GM21576 (cell line): ENCODE measurements at regions not wholly inside any gene's neighbourhood (a gene's known extent, or its start where the extent isn't known, plus 50 kb on each side); places are given as distances from the start of the nearest gene placed in this dataset.
"Not testable (repeated sequence)": the region's sequence is repeated elsewhere in the genome, so short reads cannot be mapped to it uniquely, and the experiment has no call there.

Experiments
- ATAC-seq: cut with Tn5 transposase; IDR thresholded peaks from one replicate; pipeline ENCODE4 v1.9.1; 2021; ENCODE audit warnings: mild to moderate bottlenecking, moderate library complexity; ENCODE audit not compliant: unreplicated experiment

DNA sequence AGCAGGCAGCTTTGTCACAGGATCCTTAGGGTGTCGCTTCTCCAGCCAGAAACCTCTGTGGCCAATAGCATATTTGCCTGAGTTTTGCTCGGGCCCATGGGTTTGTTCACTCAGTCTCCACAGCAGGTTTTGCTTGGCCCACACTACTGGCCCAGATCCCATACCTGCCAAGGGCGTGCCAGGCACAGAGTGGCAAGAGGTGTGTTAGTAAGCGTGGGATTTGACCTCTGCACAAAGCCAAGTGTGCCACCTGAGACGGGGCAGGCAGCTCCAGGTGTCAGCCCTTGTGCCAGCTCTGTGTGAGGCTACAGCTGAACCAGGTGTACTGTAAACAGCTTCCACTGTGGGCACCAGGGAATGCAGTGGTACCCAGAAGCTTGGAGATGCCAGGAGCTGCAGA, 2003.0 kb downstream of the C4orf33 start:
- no peak for ATAC-seq

DNA sequence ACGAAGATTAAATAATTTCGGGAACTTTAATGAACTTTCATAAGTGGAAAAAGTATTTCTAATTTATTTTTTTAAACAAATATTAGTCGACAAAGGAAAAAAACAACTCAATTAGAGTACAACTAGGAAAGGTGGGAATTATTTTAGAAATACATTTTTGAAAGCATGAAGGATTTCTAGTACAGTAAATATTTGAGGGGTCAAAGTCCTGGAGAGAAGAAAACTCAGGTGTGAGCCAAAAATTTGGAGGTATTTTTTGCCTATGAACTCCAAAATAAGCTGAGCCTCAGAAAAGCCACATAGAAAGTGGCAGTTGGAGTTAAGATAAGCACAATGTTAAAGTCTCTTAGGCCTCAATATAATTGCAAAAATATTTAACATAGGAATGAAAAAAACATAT, 2017.3 kb downstream of the C4orf33 start:
- ATAC-seq, result no peak

DNA sequence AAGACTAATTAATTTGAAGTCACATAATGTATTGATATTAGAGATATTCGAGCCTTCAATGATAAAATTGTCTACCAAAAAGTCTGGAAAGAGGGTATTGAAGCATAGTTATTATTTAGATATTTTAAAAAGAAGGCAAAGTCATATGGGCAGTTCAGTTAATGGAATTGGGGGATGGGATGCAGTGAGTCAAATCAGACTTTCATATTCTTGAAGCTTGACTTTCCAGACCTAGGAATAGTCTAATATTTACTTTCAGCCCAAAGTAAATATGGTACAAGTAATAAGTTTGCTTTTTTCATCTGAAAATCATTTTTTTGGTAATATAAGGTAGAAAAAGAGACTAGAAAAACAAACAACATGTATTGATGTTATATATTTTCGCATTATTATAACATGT, 2017.8 kb downstream of the C4orf33 start:
- no peak for ATAC-seq

DNA sequence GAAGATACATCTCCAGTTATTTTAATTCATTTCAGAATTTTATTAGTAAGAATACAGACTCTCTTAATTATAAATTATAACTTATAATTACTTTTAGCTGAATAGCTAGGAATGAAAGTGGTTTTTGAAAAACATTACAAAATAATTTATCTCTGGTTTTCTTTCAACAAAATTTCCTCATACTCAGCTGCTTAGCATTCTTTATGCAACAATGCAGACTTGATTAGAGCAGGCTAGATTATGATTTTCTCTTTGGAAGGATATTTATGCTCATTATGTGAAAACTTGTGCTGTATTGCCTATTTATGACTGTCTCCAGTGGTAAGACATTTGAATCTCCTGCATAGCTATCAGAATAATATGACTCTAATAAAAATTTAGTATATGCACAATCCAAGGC, 2023.7 kb downstream of the C4orf33 start:
- no peak for ATAC-seq

DNA sequence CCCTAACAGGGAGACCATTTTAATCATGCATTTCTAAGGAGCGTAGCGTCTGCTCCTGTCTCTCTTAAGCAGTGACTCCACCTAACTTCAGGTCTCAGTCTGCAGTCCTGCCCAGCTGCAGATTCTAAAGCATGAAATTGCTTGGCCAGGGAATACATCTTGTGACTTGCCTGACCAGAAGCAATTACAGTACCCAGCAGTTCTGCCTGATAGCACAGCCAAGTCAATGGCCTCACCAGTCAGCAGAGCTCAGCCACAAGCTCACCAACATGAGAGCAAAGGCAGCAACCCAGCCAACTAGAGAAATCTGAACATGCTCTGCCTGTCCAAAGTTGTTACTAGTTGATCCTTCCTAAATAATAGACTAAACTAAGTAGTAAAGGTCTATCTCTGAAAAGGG, 2011.9 kb upstream of the PCDH10 start:
- no peak for ATAC-seq

DNA sequence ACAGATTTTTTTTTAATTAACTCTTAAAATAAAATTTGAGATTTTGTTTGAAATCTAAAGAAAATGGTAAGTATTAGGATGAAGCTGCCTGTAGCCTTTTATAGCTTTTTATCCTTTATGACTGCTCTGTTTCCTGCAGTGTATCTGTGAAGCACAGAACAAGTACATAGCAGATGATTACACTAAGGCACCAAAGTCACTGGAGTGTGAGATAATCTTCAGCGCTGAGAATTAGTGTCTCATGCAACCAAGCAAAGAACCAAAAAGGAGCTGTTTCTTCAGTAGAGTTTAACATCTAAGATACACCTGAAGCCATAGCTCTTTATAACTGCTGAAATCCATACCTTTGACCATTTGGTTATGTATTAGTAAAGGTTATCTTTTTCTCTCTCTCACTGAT, 1989.8 kb upstream of the PCDH10 start:
- no peak for ATAC-seq

DNA sequence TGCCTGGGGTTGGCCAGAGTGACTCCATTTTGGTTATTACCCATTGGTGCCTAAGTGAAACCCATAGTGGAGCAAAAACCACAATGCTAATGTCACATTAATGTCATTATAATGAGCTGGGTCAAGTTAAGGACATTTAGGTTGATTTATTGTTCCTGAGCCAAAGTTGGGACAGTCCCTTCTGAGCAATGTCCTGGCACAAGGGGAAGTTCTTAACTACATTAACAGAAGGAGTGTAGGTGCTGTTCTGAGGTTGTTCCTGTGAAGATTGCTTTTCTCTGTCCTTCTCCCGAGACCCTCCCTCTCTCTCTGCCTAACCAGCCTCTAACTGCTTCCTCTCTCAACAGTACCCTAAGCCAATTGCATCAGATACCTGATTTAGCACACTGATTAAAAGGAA, 1956.8 kb upstream of the PCDH10 start:
- no peak for ATAC-seq

DNA sequence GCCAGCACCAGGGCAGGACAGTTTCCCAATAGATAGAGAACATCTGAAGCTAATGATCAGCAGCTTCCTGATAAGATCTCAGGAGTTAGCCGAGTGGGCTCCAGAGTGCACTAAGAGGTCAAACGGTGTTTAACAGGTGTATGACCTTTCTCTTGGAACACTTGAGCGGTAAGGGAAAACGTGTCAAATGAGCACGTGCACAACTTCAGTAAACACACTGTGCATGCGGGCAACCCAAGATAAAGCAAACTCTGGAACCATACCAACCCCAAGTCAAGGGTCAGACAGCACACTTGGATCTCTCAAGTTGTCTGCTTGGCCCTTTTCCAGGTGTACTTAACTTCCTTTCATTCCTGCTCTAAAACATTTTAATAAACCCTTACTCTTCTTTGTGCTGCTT, 1941.5 kb upstream of the PCDH10 start:
- ATAC-seq, result no peak

DNA sequence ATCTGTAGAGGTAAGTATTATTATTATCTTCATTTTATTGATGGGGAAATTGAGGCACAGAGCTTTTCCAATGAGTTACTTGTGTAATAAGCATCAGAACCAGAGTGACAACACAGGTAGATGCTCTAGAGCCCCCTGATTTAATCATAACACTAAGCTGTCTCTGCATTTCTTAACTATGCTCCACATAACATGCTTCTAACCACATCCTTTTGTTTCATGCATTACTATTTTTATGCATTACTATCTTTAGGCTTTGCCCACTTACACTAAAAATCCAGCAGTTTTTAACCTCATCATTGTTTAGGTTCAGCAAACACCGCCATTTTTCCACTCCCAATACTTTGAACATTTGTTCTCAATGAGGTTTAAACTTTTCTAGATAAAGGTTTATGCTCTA, 1900.8 kb upstream of the PCDH10 start:
- ATAC-seq, result no peak

DNA sequence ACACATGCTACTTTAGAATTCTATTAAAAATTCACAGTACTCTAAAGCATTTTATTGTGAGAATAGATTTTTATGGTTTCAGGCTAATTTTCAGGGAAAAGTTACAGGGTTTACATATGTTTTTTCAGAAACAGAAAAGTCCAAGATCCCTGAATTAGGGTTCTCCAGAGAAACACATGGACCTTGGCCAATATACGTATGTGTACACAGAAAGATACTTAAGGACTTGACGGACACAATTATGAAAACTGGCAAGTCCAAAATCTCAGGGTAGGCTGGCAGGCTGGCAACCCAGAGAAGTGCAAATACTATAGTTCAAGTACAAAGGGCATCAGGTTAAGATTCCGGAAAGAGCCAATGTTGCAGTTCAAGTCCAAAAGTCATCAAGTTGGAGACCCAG, 1897.8 kb upstream of the PCDH10 start:
- no peak for ATAC-seq

DNA sequence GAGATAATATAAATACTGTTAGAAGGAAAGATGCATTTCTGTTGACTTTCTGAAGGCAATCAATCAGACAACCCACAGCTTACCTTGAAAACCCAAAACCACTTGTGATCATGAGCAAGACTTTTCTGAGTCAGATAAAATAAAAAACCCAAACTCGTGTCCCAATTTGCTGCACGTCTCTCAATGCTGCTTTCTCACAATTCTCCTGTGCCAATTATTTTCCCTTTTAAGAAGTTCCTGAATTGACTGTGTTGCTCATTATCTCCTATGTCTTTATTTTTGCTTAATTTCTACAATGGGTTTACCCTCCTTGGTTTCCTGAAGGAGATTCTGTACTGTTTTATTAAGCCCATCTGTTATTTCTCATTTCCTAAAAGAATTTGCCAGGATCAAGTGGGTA, 1891.9 kb upstream of the PCDH10 start:
- ATAC-seq, result no peak

DNA sequence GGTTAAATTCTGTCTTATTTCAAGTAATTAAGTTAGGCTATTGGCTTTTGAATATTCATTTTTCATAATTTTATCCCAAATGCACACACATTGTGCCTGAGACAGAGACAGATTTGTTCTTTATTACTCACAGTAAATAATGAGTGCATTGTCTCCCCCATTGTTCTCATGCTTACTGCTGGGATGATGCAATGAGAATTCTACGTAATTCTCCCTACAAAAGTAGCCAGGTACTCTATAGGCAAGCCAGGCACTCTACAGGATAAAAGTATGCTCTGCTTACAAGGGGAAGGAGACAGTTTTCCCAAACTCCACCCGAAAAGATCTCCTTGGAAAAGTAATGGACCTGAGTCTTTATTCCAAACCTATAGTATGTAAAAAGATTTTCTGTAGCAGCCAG, 1890.7 kb upstream of the PCDH10 start:
- ATAC-seq, result no peak

DNA sequence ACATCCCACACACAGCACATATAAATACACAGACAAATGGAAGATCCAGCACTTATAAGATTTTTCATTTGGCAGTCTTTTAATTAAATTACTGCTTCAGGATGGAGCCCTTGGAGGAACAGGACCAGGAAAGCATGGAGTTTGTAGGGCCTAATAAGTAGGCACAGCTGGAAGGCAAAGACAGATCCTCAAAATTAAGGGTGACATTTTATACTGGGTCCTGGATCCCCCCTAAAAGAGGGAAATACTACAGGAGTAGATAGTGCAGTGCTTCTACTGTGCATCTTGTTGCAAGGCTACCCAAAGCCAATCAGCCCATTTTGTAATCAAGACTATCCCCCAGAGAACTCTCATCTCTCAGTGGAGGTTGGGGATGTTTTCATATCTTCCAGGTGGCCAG, 1860.7 kb upstream of the PCDH10 start:
- no peak for ATAC-seq

DNA sequence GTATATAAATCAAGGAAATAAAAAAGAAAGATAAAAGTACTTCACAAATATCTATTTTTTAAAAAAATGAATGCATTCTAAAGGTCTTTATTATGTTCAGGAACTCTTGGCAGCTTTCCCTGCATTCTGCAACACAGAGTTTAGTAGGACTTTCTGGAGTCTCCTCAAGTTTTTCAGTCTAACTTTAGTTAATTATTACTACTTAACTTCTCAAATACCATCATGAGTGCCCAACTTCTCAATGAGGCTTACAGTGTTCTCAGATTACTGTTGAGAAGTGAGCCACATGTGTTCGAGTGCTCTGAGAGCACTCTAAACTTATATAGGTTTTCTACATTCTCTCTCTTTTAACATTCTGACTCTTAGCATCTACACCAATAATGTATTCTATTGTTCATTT, 1852.9 kb upstream of the PCDH10 start:
- no peak for ATAC-seq

DNA sequence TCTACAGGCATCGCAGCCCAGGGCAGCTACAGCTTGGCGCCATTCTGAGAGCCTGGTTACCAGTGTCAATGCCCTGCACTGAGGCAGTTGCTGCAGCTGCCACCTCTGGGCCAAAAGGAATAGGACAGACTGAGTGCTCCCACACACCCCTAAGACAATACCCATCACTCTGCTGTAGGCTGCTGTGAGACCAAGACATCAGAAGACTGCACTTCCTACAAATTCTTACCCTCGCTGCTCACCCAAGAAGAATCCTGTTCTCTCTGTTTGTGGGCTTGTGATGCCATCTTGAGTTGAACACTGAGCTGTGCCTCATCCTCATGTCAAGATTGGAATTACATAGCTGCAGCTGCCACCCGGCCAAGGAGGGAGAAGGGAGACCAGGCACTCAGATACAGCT, 1847.0 kb upstream of the PCDH10 start:
- no peak for ATAC-seq

DNA sequence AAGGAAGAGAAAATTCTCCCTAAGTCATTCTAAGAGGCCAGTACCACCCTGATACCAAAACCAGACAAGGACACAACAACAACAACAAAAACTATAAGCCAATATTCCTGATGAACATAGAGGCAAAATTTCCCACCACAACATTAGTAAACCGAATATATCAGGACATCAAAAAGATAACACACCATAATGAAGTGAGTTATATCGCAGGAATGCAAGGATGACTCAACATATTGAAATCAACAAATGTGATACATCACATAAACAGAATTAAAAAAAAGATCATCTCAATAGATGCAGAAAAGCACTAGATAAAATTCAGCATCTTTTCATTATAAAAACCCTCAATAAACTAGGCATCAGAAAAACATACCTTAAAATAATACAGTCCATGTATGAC, 1844.4 kb upstream of the PCDH10 start:
- ATAC-seq, result no peak

DNA sequence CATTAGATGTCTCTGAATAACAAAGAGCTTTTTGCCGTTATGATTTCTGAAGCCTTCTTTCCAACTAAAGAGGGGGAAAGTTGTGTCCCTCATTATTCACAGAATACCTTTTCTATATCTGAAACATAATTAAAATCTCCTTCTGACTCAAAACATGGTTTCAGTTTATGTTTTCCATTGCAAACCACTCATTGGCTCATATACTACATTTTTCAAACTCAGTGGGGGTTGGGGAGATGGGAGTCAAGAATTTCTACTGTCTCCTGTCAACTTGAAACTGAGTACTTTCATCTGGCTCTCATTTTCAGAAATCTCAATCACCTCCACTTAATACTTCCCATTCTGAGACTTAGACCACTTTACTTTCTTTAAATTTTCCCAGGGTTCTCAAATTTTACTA, 1839.5 kb upstream of the PCDH10 start:
- ATAC-seq, result no peak

DNA sequence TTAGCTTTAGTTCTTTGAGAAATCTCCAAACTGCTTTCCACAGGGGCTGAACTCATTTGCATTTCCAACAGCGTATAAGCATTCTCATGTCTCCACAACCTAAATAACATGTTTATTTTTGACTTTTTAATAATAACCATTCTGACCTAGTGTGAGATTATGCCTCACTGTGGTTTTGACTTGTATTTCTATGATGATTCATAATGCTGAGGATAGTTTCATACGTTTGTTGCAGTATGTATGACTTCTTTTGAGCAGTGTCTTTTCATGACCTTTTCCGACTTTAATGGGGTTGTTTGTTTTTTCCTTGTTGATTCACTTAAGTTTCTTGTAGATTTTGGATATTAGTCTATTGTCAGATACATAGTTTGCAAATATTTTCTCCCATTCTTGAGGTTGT, 1833.0 kb upstream of the PCDH10 start:
- no peak for ATAC-seq

DNA sequence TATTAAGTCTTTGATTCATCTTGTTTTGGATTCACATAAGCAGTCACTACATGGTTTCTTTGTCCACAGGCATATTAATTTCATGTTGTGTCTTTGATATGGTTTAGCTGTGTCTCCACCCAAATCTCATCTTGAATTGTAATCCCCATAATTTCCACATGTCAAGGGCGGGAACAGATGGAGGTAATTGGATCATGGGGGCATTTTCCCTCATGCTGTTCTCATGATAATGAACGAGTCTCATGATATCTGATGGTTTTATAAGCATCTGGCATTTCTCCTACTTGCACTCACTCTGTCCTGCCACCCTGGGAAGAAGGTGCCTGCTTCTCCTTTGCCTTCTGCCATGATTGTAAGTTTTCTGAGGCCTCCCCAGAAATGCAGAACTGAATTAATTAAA, 1811.2 kb upstream of the PCDH10 start:
- no peak for ATAC-seq

DNA sequence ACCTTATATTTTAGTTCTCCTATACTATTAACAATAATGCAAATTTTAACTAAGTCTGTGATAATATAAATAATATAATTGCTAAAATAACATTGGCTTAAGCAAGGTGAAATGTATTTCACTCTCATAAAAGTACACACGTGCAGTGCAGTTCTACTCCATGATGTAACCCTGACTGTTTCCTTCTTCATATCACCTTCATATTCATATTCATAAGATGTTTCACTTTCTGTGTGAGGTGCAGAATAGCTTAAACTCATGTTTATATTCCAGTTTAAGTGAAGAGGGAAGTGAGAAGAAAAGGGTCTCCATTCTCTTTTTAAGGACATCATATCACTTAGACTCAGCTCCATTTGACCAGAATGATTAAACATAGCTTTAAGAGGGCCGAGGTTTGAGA, 1810.0 kb upstream of the PCDH10 start:
- no peak for ATAC-seq

DNA sequence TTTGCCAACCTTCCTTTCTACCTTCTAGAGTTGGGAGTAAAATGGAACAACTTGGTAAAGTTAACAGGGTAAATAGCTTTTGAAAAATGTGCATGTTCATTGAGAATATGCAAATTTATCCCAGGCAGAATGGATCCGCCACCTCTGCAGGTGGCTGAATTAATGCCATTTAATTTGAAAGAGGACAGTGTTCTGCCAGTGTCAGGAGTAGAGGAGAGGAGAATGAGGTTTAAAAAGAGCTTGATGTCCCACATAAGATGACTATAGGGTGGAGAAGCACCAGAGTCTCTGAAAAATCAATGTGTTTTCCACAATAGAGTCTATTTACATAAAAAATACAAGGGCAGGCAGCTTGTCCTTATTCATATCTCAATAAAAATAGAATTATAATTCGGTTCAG, 1804.3 kb upstream of the PCDH10 start:
- no peak for ATAC-seq

DNA sequence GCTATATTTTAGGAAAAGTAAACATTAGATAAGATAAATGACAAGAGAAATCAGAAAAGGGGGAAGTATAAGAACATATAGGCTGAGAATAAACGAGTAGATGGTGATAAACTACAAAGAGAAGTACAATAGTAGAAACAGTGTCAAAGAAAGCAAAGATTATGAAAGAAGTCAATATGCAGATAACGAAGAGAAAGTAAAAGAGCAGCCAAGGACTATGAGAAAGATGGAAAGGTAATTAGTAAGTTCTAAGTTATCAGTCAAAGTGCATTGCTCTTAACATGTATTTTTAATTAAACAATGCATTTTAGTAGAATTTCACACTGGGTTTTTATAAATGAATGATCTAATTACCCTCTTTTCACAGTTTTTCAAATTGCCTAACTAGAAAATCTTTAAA, 1801.3 kb upstream of the PCDH10 start:
- ATAC-seq, result no peak

DNA sequence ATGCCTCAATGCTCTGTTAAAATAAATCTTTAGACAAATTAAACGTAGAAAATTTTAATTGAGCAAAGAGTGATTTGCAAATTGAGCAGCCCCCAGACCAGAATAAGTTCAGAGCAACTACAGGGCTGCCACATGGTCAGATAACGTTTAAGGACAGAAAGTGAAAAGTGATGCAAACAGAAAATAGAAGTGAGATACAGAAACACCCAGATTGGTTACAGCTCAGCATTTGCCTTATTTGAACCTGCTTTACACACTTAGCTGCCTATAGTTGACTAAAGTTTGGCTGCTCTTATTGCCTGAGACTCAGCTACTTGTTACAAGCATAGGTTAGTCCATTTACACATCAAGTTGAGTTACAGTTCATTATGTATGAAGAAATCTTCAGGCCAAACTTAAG, 1800.8 kb upstream of the PCDH10 start:
- ATAC-seq, result peak; percentile 93

DNA sequence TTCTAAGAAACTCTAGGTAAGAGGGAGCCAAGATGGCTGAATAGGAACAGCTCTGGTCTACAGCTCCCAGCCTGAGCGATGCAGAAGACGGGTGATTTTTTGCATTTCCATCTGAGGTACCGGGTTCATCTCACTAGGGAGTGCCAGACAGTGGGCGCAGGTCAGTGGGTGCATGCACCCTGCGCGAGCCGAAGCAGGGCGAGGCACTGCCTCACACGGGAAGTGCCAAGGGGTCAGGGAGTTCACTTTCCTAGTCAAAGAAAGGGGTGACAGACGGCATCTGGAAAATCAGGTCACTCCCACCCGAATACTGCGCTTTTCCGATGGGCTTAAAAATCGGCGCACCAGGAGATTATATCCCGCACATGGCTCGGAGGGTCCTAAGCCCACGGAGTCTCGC, 1796.7 kb upstream of the PCDH10 start:
- not testable (repeated sequence) for ATAC-seq
